SK-N-SH (cell line): ENCODE measurements at regions not wholly inside any gene's neighbourhood (a gene's known extent, or its start where the extent isn't known, plus 50 kb on each side); places are given as distances from the start of the nearest gene placed in this dataset.

ENCODE experiments used
- CTCF ChIA-PET: fragments of 300-600, 350-600 bp; formaldehyde crosslinking; extraction: SDS; loops from one replicate; lab custom pipeline; 2021; lab: Yijun Ruan, JAX
- POLR2A ChIA-PET: fragments of 350-600 bp; sonication (Branson Sonifier 250); formaldehyde crosslinking; extraction: SDS; loops from one replicate; lab custom pipeline; 2020; ENCODE audit warnings: antibody characterized with exemption, inconsistent platforms; lab: Yijun Ruan, JAX
- DNase-seq: peaks from one replicate; pipeline ENCODE4 v3.0.0; 2012
- H2AFZ ChIP-seq: fragments of 200-600 bp; sonication (generic); 2 replicates; pipeline ENCODE4 v1.8.1; 2016; ENCODE audit warnings: antibody characterized with exemption, mild to moderate bottlenecking, low read depth
- H3F3A ChIP-seq: fragments of 200-600 bp; sonication (generic); replicated peaks from 2 replicates; pipeline ENCODE3; 2016; ENCODE audit warnings: antibody characterized with exemption, mild to moderate bottlenecking; ENCODE audit not compliant: insufficient read depth
- H3K27ac ChIP-seq, 2 experiments: fragments of 200-500 bp in 1 of 2; fragments of 200-600 bp in 1 of 2; sonication (Bioruptor generic) in 1 of 2; sonication (generic), shearing (Covaris generic) in 1 of 2; 2 replicates each; pipeline versions ENCODE4 v1.5.1 to v1.6.1; 2014 to 2016; ENCODE audit warnings: low read depth in 2 of 2, inconsistent platforms in 1 of 2, low read length in 1 of 2, mild to moderate bottlenecking in 1 of 2, mixed read lengths in 1 of 2
- H3K27me3 ChIP-seq: fragments of 200-600 bp; sonication (generic), shearing (Covaris generic); 2 replicates; pipeline ENCODE4 v1.6.1; 2016; ENCODE audit warnings: mixed run types; ENCODE audit not compliant: insufficient read depth
- H3K36me3 ChIP-seq, 2 experiments: fragments of 200-500 bp in 1 of 2; fragments of 200-600 bp in 1 of 2; sonication (Bioruptor generic) in 1 of 2; sonication (generic) in 1 of 2; replicated peaks in 1 of 2; 2 replicates each; pipeline versions ENCODE3 to v1.5.1; 2014 to 2016; ENCODE audit warnings: low read length in 1 of 2, mild to moderate bottlenecking in 1 of 2; ENCODE audit not compliant: insufficient read depth in 2 of 2, control insufficient read depth in 1 of 2
- H3K4me1 ChIP-seq, 2 experiments: fragments of 200-500 bp in 1 of 2; fragments of 200-600 bp in 1 of 2; sonication (Bioruptor generic) in 1 of 2; sonication (generic), shearing (Covaris generic) in 1 of 2; 2 replicates each; pipeline versions ENCODE4 v1.5.1 to v1.6.1; 2014 to 2016; ENCODE audit warnings: low read depth in 1 of 2, low read length in 1 of 2, mixed run types in 1 of 2; ENCODE audit not compliant: insufficient read depth in 2 of 2, control insufficient read depth in 1 of 2
- H3K4me2 ChIP-seq: fragments of 200-600 bp; sonication (generic), shearing (Covaris generic); 2 replicates; pipeline ENCODE4 v1.6.1; 2017; ENCODE audit warnings: mixed run types
- H3K4me3 ChIP-seq, 2 experiments: fragments of 200-500 bp in 1 of 2; fragments of 200-600 bp in 1 of 2; sonication (Bioruptor generic) in 1 of 2; sonication (generic), shearing (Covaris generic) in 1 of 2; 2 replicates each; pipeline versions ENCODE4 v1.5.1 to v1.8.1; 2014 to 2016; ENCODE audit warnings: low read depth in 2 of 2, inconsistent platforms in 1 of 2, low read length in 1 of 2, mild to moderate bottlenecking in 1 of 2, mixed read lengths in 1 of 2, moderate library complexity in 1 of 2
- H3K79me2 ChIP-seq: fragments of 200-600 bp; sonication (generic); 2 replicates; pipeline ENCODE4 v1.8.1; 2017; ENCODE audit warnings: mild to moderate bottlenecking; ENCODE audit not compliant: insufficient read depth
- H3K9ac ChIP-seq: fragments of 200-600 bp; sonication (generic); 2 replicates; pipeline ENCODE4 v1.6.1; 2017; ENCODE audit warnings: mixed run types
- H3K9me2 ChIP-seq: fragments of 200-600 bp; sonication (generic); 2 replicates; pipeline ENCODE4 v1.6.1; 2017; ENCODE audit warnings: mixed run types
- H3K9me3 ChIP-seq: fragments of 200-600 bp; sonication (generic); 2 replicates; pipeline ENCODE4 v1.6.1; 2017; ENCODE audit warnings: mixed run types, mild to moderate bottlenecking, moderate library complexity
- H4K20me1 ChIP-seq: fragments of 200-600 bp; sonication (generic); 2 replicates; pipeline ENCODE4 v1.6.1; 2017; ENCODE audit warnings: mild to moderate bottlenecking, mixed run types; ENCODE audit not compliant: insufficient read depth
- CHD2 ChIP-seq: fragments of 150-350 bp; IDR thresholded peaks from 2 replicates; pipeline ENCODE4 v1.6.1; 2018; ENCODE audit warnings: low read length; ENCODE audit not compliant: partially characterized antibody
- CTCF ChIP-seq: fragments of 200-600 bp; sonication (generic); IDR thresholded peaks from 2 replicates; pipeline ENCODE4 v1.6.1; 2017; ENCODE audit warnings: antibody characterized with exemption, mild to moderate bottlenecking, moderate library complexity
- EZH2phosphoT487 ChIP-seq: fragments of 200-600 bp; sonication (generic); IDR thresholded peaks from 2 replicates; pipeline ENCODE4 v1.6.1; 2017; ENCODE audit warnings: low read depth, mixed run types, mild to moderate bottlenecking, antibody characterized with exemption, moderate library complexity, borderline replicate concordance
- FOXJ3 ChIP-seq: sonication (generic); formaldehyde crosslinking; IDR thresholded peaks from 2 replicates; pipeline ENCODE4 v1.5.1; 2020; ENCODE audit warnings: mild to moderate bottlenecking, missing genetic modification reagents
- GABPA ChIP-seq: IDR thresholded peaks from 2 replicates; pipeline ENCODE4 v1.4.0; 2012; ENCODE audit warnings: low read depth, mild to moderate bottlenecking
- GATA2 ChIP-seq: sonication (generic); formaldehyde crosslinking; IDR thresholded peaks from 2 replicates; pipeline ENCODE4 v1.5.0; 2020; ENCODE audit warnings: mild to moderate bottlenecking, missing genetic modification reagents
- JUND ChIP-seq: IDR thresholded peaks from 2 replicates; pipeline ENCODE4 v1.4.0; 2012
- MXI1 ChIP-seq: IDR thresholded peaks from 2 replicates; pipeline ENCODE4 v1.6.1; 2012; ENCODE audit warnings: mild to moderate bottlenecking, low read depth, low read length, improper control_type of control experiment
- POLR2AphosphoS5 ChIP-seq: IDR thresholded peaks from 2 replicates; pipeline ENCODE4 v1.6.1; 2012; ENCODE audit warnings: low read depth, low read length
- RAD21 ChIP-seq: IDR thresholded peaks from 2 replicates; pipeline ENCODE4 v1.6.1; 2012; ENCODE audit warnings: mild to moderate bottlenecking, low read length
- RCOR1 ChIP-seq: fragments of 150-350 bp; IDR thresholded peaks from 2 replicates; pipeline ENCODE4 v1.6.1; 2017; ENCODE audit warnings: antibody characterized with exemption, low read length
- RXRA ChIP-seq: IDR thresholded peaks from 2 replicates; pipeline ENCODE4 v1.4.0; 2012; ENCODE audit warnings: low read depth, mild to moderate bottlenecking, borderline replicate concordance
- SIN3A ChIP-seq: IDR thresholded peaks from 2 replicates; pipeline ENCODE4 v1.6.1; 2012; ENCODE audit warnings: low read depth, mild to moderate bottlenecking, low read length, moderate library complexity, borderline replicate concordance
- SMC3 ChIP-seq: IDR thresholded peaks from 2 replicates; pipeline ENCODE4 v1.6.1; 2012; ENCODE audit warnings: low read depth, low read length, improper control_type of control experiment
- TCF12 ChIP-seq: IDR thresholded peaks from 2 replicates; pipeline ENCODE4 v1.4.0; 2012
- TEAD4 ChIP-seq: IDR thresholded peaks from 2 replicates; pipeline ENCODE4 v1.4.0; 2012; ENCODE audit warnings: mild to moderate bottlenecking, borderline replicate concordance; ENCODE audit not compliant: insufficient read depth
- USF2 ChIP-seq: fragments of 150-350 bp; IDR thresholded peaks from 2 replicates; pipeline ENCODE4 v1.6.1; 2017; ENCODE audit warnings: antibody characterized with exemption, low read length, low read depth, borderline replicate concordance
- WGBS: methylation state at CpG from one replicate; pipeline ENCODE4 v1.1.6; 2017; ENCODE audit warnings: low lambda C conversion rate; 5-methylcytosine and 5-hydroxymethylcytosine counted together
- TF ChIP-seq, protein P1 (sequence below): IDR thresholded peaks from 2 replicates; pipeline ENCODE4 v1.4.0; 2012; ENCODE audit warnings: low read depth

DNA sequence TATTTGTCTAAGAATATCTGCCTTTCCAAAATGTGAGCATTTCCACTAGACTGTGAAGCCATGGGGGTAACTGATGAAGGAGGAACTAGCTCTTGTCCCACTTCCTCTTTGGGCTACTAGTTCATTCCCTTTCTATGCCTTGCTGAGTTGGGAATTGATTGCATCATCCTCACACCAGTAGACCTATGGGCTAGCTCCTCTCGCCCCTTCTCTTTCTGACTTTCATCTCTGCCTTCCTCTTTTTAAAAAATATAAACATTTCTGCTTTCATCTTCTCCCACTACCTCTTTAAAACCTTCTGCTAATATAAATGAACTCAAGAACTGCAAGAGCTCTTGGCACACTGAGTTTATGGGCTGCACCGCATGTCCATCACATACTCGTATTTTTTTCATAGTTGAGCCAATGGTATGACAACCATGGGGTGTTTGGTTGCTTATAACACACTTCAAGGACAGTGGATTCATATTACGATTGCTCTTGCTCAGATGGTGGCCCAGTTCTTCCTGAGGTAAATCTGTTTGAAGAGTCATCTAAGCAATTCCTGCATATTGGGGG lies 182.0 kb downstream of the REEP3 start:
- Histone ChIP-seq H2AFZ (no peak overlapping the region), H3F3A (peaks cover 50% of the 10 kb centered on the region), H3K4me3 (no peak overlapping the region), H3K4me2 (no peak overlapping the region), H3K4me1 (peaks cover 22 to 56% of the 10 kb centered on the region in 2 experiments), H3K79me2 (no peaks in the 10 kb centered on the region), H3K27me3 (no peaks in the 10 kb centered on the region), H3K9me2 (no peaks in the 10 kb centered on the region), H4K20me1 (no peaks in the 10 kb centered on the region), H3K36me3 (no peaks in the 10 kb centered on the region), H3K9ac (no peak overlapping the region)
- 97% methylated on average over 4 of the region's 4 CpGs for WGBS
- no peak for DNase-seq
- POLR2A ChIA-PET, result interaction anchor here (0.7 kb wide), 2 partner anchors 9 to 72 kb away, joined by 3 read pairs; no protein-coding TSS in a partner anchor
- TF ChIP-seq RAD21 (no peak), SMC3 (no peak), JUND (no peak), TEAD4 (no peak), EZH2phosphoT487 (no peak), CHD2 (no peak), POLR2AphosphoS5 (no peak), TCF12 (no peak), RXRA (no peak), CTCF (no peak), RCOR1 (no peak), MXI1 (no peak), SIN3A (no peak), USF2 (no peak), GATA2 (CRISPR knock-in tag) (no peak), FOXJ3 (no peak), GABPA (no peak)
- TF ChIP-seq, protein P1, sequence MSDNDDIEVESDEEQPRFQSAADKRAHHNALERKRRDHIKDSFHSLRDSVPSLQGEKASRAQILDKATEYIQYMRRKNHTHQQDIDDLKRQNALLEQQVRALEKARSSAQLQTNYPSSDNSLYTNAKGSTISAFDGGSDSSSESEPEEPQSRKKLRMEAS, result no peak
- TF ChIP-seq, all 33 proteins: peak for 0
- Histone ChIP-seq H3K9me3 (no peaks in the 10 kb centered on the region), H3K27ac (no peak overlapping the region; a peak in 1 of 4 replicates)
- CTCF ChIA-PET, result interaction anchor here (0.6 to 3.6 kb wide), 2 partner anchors 17 to 434 kb away, joined by 3 to 14 read pairs; no protein-coding TSS in a partner anchor
